ENCODE measurements at regions not wholly inside any gene's neighbourhood (a gene's known extent, or its start where the extent isn't known, plus 50 kb on each side); places are given as distances from the start of the nearest gene placed in this dataset.
"Not testable (repeated sequence)": the region's sequence is repeated elsewhere in the genome, so short reads cannot be mapped to it uniquely, and the experiment has no call there.

- no peak for DNase-seq
These were observed 178.7 kb upstream of the CDH4 start for GRCh38 chr20:61073376-61073775.

DNA sequence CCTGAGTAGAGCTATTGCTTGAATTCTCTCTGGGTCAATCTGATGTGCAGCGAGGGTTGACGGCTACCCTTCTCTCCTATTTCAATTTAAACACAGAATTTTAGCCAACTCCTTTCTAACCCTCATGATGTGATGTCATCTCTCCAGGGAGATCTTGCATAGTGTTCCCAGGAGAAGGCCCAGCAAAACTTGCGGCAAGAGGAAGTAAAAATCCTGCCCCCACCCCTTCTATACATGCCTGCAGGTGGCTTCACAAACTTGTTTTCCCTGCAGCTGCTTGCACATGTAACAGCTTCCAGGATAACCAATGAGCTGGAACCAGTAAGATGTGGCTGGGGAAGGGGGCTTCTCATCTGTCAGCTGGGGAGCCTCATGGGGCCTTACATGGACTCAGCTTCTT lies 169.3 kb upstream of the CDH4 start:
- no peak for DNase-seq

GRCh38 chr20:61083431-61083830 lies 168.6 kb upstream of the CDH4 start:
- no peak for DNase-seq

DNA sequence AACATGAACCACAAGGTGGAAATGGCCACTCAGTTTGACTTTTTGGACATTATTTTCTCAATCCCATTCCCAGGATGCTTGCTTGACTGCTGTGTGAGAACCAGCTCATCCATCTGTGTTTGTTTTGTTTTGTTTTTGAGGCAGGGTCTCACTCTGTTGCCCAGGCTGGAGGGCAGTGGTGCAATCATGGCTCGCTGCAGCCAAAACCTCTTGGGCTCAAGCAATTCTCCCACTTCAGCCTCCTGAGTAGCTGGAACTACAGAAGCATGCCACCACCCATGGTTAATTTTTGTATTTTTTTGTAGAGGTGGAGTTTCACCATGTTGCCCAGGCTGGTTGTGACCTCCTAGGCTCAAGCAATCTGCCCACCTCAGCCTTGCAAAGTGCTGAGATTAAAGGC lies 166.0 kb upstream of the CDH4 start:
- no peak for DNase-seq

DNA sequence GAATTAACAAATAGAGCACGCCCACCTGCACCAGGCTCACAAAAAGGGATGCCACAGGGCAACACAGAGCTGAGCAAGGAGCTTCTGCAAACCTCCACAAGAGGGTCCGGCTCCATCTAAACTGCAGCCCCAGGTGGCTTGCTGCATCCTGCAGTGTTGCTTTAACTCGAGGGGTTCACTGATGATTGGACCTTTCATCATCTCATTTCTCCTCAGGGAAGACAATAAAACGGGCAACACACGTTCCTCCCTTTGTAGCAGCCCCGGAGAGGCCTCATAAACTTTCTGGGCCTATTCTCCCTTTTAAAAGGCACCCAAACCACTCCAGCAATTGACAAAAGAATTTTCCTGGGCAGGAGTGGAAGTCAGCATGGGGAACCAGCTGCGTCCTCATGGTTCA lies 161.5 kb upstream of the CDH4 start:
- DNase-seq, result no peak

- no peak for DNase-seq
These were observed 159.8 kb upstream of the CDH4 start for GRCh38 chr20:61092251-61092650.

DNA sequence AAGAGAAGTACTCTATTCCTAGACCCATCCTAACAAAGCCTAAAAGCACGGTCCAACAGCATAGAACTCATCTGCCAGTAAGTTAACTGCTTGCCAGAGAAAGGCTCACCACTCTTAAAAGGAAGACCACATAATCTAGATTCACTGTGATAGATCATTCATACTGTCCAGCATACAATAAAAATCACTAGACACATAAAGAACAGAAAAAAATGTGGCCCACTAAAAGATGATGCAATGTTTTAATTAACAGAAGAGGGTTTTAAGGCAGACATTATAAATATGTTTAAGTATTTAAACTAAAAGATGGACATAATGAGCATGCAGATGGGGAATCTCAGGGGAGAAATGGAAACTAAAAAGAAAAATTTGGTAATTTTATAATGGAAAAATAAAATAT lies 157.5 kb upstream of the CDH4 start:
- no peak for DNase-seq

GRCh38 chr20:61096463-61096862 lies 155.6 kb upstream of the CDH4 start:
- DNase-seq, result no peak

DNA sequence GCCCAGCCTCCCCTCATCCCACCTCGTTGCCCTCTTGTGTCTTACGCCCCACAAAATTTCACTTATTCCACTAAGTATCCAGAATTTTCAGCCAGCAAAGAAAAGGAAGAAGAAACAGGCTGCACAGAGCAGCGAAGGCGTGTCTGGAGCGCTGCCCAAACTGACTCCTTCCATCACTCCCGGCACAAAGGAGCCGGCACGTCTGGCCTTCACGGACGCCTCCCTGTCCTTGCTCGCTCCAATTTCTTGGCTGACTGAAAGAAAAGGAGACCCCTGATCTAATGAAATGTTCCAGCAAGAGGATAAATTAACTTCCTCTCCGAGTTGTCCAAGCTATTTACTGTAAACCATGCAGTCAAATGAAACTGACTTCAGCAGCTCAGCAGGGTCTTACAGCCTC lies 152.3 kb upstream of the CDH4 start:
- DNase-seq, result no peak

DNA sequence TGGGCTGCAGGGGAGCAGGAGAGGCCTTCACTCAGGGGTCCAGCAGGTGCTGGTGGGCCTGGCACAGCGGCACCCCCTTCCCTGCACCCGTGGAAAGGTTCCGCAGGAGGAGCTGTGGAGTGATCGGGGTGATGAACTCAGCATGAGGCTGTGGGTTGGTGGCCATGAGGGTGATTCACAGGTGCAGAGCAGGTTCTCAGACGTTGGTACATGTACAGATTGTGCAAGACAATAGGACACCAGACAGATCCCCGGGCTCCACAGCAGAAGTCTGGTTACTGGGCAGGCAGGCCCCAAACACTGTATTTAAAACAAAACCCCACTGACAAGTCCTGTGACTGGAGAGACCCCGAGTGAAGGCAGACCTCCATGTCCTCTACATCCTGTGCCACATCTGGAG lies 151.6 kb upstream of the CDH4 start:
- no peak for DNase-seq

GRCh38 chr20:61101321-61101720 lies 150.7 kb upstream of the CDH4 start:
- DNase-seq, result not testable (repeated sequence)

GRCh38 chr20:61104232-61104631 lies 147.8 kb upstream of the CDH4 start:
- no peak for DNase-seq

DNA sequence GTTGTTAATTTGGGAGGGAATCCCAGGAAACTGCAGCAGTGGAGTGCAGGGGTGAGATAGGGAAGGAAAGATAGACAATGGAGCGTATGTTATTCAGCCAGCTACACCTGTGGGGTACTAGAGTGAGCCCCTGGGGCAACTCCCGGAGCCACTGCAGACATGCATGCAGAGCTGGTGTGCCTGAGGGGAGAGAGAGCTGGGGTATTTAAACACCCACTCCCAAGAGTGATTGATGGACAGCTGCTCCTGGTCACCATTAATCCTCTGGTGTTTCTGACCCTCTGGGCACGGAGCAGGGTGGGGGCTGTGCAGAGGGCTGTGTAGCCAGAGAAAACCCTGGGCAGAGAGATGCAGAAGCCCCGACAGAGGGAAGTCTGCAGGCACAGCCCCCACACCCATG lies 146.7 kb upstream of the CDH4 start:
- no peak for DNase-seq

DNA sequence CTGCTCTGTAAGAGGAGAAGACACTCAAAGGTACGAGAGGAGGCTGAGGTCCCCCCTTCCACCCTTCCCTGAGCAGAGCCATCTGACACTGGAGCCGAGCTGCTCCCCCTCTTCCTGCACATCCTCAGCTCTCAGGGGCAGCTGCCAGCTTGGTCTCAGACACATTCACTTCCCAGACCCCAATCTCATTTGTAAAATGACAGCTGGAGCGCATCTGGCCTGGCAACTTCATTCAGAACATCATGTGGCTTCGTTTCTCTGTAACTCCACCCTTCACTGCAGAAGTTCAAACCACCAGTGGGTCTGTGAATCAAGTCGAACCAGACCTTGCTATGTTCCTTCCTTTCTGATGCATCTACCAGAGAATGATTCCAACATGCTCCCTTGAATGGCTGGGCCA lies 145.6 kb upstream of the CDH4 start:
- no peak for DNase-seq

DNA sequence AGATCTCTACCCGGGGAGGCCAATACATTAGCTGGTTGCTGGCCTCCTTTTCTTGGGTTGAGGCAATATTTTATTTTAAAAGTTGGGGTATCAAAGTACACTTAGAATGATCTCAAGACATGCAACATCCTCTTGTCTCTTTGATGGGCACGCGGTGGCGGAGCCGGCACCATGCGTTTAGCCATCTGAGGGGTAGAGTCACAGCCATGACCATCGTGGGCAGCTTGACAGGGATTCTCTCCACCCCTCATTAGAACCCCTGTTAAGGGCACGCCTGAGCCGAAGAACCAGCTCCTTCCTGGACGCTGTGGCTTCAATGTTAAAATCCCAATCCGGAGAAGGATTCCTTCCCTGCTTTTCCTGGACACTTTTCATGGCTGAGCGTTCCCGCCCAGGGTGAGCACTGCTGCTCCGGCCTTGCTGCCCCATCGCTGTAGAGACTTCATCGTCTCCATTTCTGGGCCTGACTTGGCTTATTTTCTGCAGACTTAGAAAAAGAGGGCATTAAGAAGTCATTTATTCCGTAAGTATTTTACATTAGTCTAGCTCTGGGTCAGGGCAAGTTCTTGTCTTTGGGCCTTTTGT lies 142.7 kb upstream of the CDH4 start:
- DNase-seq, result no peak

- no peak for DNase-seq
These were observed 139.5 kb upstream of the CDH4 start for GRCh38 chr20:61112515-61112914.

GRCh38 chr20:61113731-61114130 lies 138.3 kb upstream of the CDH4 start:
- DNase-seq, result no peak

GRCh38 chr20:61114493-61115175 lies 137.4 kb upstream of the CDH4 start:
- no peak for DNase-seq

DNA sequence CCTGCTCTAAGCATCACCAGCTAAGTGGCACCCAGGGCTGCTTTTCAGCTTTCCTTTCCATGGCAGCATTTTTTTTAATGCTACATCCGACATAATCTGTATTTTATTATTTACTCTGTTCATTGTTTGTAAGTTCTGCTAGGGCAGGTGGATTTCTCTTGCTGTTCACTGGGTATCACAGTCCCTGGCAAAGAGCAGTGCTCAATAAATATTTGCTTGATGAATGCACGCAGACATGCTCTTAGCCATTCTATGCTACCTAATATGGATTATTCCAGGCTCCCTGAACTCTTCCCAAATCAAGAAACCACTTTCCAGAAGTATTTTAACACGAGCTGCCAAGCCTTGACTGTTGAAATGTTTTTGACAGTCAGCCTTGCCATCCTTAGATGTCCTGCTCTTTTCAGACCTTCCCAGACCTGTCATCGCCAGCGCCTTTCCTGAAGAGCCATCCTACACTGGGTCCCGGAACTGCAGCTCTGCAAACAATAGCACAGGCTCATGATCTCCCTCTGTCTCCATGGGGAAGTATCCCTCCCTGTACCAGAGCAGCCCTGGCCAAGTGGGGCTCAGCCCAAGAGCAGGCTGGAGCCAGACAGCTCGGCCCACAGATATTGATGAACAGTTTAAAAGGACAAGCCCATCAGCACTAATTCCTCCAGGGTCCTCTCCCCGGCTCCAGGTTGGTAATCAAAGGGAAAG lies 136.5 kb upstream of the CDH4 start:
- no peak for DNase-seq

DNA sequence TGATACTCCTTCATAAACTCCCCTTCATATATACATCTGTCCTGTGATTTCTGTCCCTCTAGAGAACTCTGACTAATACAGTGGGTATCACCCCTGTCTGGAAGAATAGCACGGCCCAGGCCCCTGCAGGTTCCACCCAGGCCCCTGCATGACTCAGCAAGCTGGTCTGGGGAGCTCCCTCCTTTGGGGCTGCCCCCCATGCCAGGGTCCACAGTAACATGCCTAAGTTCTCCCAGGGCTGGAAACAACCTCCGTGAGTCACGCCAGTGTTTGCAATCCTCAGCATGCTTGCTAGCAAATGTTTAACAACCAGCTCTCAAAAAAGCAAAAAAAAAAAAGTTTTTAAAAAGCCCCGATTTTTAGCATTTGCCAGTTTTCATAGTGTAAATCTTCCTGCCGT lies 134.3 kb upstream of the CDH4 start:
- no peak for DNase-seq

DNA sequence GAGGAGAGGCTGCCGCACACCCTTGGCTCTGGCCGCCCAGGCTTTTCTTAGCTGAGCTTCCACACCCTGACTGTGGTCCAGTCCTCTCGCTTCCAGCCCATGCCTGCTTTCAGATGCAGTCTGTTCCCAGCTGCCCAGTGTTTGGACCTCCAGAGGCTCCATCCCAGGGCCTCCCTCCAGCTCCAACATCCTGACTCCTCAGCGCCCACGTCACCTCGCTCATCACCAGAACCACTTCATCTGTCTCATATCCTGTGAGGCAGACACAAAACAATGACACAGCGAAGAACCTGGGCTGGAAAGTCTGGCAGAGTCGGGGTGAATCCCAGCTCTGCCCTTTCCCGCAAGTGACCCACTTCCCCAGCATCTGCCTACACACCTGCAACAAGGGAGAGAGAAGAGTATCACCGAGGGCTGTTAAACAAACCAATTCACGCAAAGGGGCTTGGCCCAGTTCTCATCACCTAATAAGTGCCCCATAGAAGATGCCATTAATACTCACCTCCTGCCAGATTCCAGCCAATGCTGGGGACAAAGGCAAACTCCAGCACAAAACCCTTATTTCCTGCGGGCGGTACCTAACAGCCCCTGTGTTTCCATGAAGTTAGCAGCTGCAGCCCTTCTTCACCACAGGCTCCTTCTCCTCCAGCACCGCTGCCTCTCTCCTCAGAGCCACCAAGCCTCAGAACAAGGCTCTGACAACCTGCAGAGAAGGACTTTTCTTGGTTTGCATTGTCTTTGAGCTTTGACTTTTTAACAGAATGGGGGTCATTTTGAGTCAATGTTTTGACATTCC lies 133.4 kb upstream of the CDH4 start:
- no peak for DNase-seq

- DNase-seq, result no peak
These were observed 132.8 kb upstream of the CDH4 start for GRCh38 chr20:61119273-61119672.

- DNase-seq, result no peak
These were observed 132.2 kb upstream of the CDH4 start for GRCh38 chr20:61119794-61120410.
